Hypothalamus (tissue), 51 donors: ENCODE measurements at regions not wholly inside any gene's neighbourhood (a gene's known extent, or its start where the extent isn't known, plus 50 kb on each side); places are given as distances from the start of the nearest gene placed in this dataset.

Experiments used
- DNase-seq, 51 donors: peaks; one replicate each; lab custom pipeline; 2025; lab: John Stamatoyannopoulos, UW

- no peak for DNase-seq
These were observed 422.4 kb downstream of the DOK5 start for GRCh38 chr20:54897787-54898186.

- DNase-seq, result no peak
These were observed 416.5 kb downstream of the DOK5 start for GRCh38 chr20:54891907-54892306.

DNA sequence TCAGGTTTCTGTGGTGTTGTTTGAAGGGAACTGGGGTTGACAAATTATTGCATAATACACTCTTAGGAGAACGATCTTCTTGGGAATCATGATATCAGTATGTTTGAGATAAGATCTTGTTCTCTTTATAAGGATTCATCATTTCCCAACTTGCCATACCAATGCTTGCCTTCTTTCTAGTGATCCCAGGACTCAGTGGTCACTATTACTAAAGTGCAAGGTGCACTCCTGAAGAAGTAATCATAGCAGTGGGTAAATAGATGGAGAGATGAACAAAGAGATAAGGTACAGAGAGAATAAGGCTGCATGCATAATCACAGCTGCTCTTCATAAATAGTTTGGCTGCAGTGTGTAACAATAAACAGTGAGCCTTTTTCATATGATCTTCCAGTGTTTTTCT, 404.0 kb downstream of the DOK5 start:
- DNase-seq, result no peak

DNA sequence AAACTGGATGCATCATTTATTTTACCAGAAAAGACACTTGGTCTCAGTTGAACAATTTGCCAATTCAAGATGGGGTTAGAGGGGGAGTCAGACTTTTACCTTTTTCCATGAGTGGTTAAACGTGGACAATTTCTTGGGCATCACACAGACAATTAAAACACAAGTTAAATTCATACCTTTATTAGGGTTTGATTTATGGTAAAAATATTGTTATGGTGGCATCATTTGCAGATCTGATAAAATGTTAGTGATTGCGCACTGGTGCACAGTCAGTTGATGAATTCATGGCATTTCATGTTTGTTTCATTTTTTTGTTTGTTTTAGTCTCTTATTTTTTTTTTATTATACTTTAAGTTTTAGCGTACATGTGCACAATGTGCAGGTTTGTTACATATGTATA, 399.9 kb downstream of the DOK5 start:
- DNase-seq, result no peak

DNA sequence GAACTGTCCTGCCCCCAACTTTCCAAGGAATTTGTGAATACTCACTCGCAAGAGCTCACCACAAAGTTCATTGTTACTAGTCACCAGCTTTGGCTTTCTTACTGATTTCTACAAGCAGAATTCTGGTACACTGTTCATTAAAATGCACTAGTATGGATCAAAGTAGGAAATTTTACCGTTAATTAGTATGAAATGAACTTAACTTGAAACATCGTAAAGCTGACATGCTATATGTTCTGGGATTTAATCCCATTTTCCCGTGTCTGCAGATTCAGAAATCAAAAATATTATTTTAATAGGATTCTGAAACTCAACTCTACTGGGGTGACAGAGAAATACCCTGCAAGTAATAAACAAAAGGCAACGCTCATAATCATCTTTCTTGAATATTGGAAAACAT, 399.3 kb downstream of the DOK5 start:
- DNase-seq, result no peak

- no peak for DNase-seq
These were observed 397.0 kb downstream of the DOK5 start for GRCh38 chr20:54872440-54872839.

- no peak for DNase-seq
These were observed 394.4 kb downstream of the DOK5 start for GRCh38 chr20:54869765-54870164.

DNA sequence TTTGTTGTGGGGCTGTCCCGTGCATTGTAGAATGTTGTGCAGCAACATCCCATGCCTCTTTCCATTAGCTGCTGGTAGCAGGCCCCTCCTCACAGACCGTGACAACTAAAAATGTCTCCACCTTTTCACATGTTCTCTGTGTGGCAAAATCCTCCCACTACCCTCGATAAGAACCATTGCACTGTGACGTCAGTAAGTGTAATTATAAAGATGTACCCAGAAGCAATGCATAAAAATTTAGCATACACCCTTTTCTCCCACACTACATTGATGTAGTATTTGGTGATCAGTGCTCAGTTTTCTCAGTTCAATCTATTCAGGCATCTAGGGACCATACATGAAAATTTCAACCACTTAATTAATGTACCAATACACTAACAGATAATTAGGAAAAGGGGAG, 389.9 kb downstream of the DOK5 start:
- no peak for DNase-seq

GRCh38 chr20:54860716-54861115, 385.3 kb downstream of the DOK5 start:
- no peak for DNase-seq

GRCh38 chr20:54856202-54856601, 380.8 kb downstream of the DOK5 start:
- no peak for DNase-seq

DNA sequence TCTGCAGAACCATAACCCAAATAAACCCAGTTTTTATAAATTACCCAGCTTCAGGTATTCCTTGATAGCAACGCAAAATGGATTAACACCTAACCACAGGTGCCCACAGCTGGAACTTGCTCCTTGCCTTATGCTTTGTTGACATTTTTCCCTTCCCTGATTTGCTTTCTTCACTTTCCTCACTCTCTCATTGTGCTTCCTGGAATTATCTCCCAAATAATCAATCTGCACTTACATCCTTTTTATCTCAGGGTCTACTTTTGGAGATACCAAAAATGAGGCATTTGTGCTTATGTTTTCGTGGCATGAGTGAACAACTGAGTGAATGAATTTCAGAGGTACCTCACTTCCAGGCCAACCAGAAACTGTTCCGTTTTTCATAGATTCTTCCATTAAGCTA, 374.3 kb downstream of the DOK5 start:
- no peak for DNase-seq

DNA sequence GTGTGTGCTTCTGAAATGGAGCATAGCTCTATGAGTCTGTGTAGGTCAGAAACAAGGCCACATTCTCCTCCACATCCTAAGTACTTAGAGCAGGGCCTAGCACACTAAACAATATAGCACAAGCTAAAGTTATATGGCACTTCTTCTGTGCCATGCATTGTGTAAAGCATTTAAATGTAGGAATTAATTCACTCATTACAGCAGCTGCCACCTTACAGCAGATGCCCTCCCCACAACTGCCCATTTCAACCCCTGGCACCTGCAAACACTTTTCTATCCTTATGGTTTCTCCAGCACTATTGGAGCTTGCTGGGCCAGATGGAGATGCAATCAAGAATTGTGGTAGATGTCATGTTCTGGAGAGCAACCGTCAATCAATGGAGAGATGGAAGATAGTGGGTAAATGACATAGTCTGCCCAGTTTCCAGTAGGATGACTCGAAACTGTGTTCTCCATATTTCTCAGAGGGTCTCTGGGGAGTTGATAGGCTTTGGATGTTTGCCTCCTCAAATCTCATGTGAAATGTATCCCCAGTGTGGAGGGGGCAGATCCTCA, 373.7 kb downstream of the DOK5 start:
- DNase-seq, result no peak

DNA sequence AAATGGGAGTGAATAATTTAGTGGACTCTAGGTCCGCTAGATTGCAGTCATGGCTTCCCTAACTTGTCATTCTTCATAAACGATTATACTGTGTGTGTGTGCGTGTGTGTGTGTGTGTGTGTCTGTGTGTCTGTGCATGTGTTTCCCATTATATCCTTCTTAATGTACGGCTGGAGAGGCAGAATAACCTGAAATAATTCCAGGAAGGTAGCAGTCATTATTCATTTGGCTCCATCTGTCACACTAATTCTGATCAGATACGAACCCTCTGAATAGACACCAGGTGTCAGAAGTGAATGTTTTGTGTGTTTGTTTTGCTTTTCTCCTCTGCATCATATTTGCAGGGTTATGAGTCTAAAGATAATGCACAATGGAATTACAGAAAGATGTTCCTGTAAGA, 372.9 kb downstream of the DOK5 start:
- no peak for DNase-seq

DNA sequence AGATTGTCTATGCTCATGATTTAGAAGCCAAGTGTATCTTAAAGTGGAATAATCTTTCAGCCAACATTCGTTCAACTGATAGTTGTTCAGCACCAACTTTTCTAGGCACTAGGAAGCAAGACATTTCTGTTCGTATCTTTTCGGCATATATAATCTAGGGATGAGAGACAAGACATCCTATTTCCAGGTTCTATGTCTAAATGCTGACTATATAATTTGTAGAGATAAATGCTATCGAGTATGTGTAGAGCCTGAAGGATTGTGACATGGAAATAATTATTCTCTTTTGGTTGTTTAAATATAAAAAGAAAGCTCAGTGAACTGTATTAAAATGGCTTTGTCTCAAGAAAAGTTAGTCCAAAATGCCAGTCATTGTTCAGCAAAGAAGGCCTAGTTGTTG, 371.6 kb downstream of the DOK5 start:
- no peak for DNase-seq

- no peak for DNase-seq
These were observed 369.0 kb downstream of the DOK5 start for GRCh38 chr20:54844346-54844745.

- DNase-seq, result no peak
These were observed 368.5 kb downstream of the DOK5 start for GRCh38 chr20:54843865-54844264.

DNA sequence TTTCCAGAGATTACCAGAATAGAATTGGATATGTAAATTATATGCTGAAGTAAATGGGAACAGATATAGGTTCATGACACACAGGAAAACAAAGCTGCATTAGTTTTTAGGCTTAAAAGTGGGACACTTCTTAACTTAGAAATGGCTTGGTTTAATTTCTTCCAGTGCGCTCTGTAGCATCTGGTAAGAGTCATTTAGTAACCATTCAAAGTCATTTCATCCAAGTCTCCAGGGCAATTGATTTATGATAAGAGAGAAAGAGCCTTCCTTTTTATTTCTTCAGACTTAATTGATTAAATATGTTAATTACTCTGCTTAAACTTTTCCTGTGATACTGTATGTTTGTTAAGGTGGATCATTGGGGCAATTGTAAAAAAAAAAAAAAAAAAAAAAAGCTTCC, 368.0 kb downstream of the DOK5 start:
- DNase-seq, result no peak

DNA sequence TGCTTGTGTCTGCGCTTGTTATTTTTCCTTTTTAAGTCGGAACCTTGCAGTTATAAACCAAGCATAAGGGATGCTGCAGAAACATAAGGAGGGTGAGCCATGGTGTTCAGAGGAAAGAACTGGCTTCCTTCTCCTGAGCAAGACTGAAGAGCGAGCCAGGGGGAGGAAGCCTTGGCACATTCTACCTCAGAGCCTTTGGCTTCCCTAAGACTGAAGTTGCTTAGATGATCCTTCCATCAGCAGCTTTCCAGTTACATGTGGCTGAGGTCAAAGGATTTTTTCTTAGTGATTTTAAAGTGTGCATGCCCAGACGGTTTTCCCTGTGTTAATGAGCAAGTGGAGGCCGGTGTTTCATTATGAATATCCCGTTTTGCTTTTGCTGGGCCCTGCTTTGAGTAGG, 363.8 kb downstream of the DOK5 start:
- DNase-seq, result no peak

GRCh38 chr20:54837226-54837625, 361.8 kb downstream of the DOK5 start:
- no peak for DNase-seq

- no peak for DNase-seq
These were observed 347.0 kb downstream of the DOK5 start for GRCh38 chr20:54822386-54822785.

GRCh38 chr20:54820392-54820791, 345.0 kb downstream of the DOK5 start:
- DNase-seq, result no peak

DNA sequence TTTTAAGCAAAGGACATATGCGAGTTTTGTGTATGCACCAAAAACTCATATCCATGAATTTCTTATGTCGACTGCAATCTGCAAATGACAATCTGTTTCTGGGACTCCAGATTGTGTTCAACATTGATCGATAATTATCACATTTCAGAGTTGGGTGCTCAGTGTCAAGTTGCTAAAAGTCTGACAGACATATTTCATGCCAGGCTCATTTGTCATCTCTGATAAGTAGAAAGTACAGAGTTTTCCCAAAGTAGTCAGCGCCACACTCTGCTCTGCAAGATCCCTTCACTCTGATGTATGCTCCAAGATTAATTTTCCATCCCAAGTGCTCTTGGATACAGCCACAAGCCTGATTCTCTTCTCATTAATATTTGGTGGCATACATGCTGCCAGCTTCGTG, 331.1 kb downstream of the DOK5 start:
- DNase-seq, result no peak

- DNase-seq, result no peak
These were observed 319.5 kb downstream of the DOK5 start for GRCh38 chr20:54794874-54795273.

- no peak for DNase-seq
These were observed 318.7 kb downstream of the DOK5 start for GRCh38 chr20:54794110-54794509.
